ENCODE measurements at regions not wholly inside any gene's neighbourhood (a gene's known extent, or its start where the extent isn't known, plus 50 kb on each side); places are given as distances from the start of the nearest gene placed in this dataset.

DNA sequence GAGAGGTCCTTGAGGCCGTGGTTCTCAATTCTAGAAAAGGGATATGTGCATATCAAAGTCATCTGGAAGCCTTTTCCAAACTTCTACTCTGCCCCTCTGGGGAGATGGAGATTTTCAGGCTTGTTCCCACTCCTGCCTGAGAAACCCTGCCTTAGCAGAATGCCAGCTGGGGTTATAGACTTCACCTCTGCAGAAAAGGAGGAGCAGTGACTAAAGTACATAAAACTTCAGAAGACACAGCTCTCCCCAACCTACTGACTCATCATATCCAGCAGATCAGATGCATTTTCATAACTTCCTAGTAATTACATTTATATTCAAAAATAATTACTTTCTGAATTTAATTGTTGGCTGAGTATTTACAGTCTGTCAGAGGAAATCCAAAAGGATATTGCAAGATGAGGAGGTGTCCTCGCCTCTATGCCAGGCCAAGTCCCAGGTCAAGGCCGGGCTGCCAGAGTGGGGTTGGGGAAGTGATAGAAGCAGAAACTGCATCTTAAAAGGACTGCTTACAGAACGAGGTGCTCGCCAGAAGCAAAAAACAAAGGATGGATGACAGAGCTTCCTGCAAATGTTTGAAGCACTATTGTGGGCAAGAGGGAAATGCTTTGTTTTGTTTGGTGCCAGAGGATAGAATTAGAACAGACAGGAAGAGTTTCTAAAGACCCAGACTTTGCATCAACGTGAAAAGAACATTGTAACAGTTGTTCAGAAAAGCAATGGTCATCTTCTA is 75.6 kb upstream of the APCDD1 start:
- TF ChIP-seq, protein P1, sequence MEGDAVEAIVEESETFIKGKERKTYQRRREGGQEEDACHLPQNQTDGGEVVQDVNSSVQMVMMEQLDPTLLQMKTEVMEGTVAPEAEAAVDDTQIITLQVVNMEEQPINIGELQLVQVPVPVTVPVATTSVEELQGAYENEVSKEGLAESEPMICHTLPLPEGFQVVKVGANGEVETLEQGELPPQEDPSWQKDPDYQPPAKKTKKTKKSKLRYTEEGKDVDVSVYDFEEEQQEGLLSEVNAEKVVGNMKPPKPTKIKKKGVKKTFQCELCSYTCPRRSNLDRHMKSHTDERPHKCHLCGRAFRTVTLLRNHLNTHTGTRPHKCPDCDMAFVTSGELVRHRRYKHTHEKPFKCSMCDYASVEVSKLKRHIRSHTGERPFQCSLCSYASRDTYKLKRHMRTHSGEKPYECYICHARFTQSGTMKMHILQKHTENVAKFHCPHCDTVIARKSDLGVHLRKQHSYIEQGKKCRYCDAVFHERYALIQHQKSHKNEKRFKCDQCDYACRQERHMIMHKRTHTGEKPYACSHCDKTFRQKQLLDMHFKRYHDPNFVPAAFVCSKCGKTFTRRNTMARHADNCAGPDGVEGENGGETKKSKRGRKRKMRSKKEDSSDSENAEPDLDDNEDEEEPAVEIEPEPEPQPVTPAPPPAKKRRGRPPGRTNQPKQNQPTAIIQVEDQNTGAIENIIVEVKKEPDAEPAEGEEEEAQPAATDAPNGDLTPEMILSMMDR (IDR thresholded peaks at IDR 0.05), result no peak
- TF ChIP-seq POLR2A (IDR thresholded peaks at IDR 0.05), result no peak

Measured in ovary (tissue), 3 donors.